ENCODE measurements at regions not wholly inside any gene's neighbourhood (a gene's known extent, or its start where the extent isn't known, plus 50 kb on each side); places are given as distances from the start of the nearest gene placed in this dataset.

DNA sequence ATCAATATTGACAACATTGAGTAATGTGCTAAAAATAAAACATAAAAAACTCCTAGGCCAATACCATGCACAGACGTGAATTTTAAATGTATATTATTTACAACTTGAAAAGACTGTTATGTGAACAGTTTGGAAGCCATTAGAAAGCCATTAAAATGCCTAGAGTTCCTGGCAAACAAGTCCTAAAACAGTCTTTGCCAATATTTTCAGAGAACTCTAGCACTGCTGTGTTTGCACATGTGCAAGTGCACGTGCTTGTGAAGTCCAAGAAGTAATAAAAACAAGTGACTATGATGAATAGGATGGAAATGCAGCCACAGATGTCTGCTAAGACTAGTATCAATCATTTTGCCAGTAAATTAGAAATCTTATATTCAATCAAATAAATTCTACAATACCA, 1447.6 kb downstream of the GRIK2 start:
- Histone ChIP-seq H2BK5ac (ENCODE audit: low read depth, low read length) (no peak overlapping the region), H3K4ac (replicated peaks; ENCODE audit: insufficient read length, low read depth, low read length) (no peak overlapping the region)
- WGBS, 2 experiments (ENCODE audit: extremely low coverage in 1 of 2, insufficient coverage in 1 of 2, insufficient read length in 1 of 2, insufficient replicate concordance in 2 of 2, low coverage in 1 of 2, low lambda C conversion rate in 2 of 2, missing lambda C conversion rate in 1 of 2): 90% methylated on average over 2 of the region's 2 CpGs; no CpG with 5 or more reads in 1 of the 2 experiments
- TF ChIP-seq EGR1 (IDR thresholded peaks at IDR 0.05; ENCODE audit: borderline replicate concordance, low read depth, low read length) (no peak), POLR2AphosphoS5 (IDR thresholded peaks at IDR 0.05; ENCODE audit: low read depth, low read length) (no peak), CEBPB (IDR thresholded peaks at IDR 0.05; ENCODE audit: low read depth, low read length) (no peak), GTF2F1 (IDR thresholded peaks at IDR 0.05; ENCODE audit: borderline replicate concordance, low read depth, low read length) (no peak), RNF2 (IDR thresholded peaks at IDR 0.05; ENCODE audit: borderline replicate concordance, low read depth, low read length, missing control alignments, poor library complexity, severe bottlenecking) (no peak), GABPA (IDR thresholded peaks at IDR 0.05; ENCODE audit: borderline replicate concordance, insufficient read depth, low read length) (no peak), RAD21 (IDR thresholded peaks at IDR 0.05 in 1 of 2, conservative IDR thresholded peaks at IDR 0.05 in 1 of 2; ENCODE audit: low read depth in 2 of 2, low read length in 2 of 2) (no peak), CBX8 (IDR thresholded peaks at IDR 0.05; ENCODE audit: borderline replicate concordance, low read depth, low read length) (no peak), FOSL1 (IDR thresholded peaks at IDR 0.05; ENCODE audit: insufficient read depth, low read depth, low read length) (no peak), RXRA (IDR thresholded peaks at IDR 0.05; ENCODE audit: insufficient read depth, low read depth, low read length) (no peak), POU5F1 (IDR thresholded peaks at IDR 0.05; ENCODE audit: low read depth, low read length) (no peak), NANOG (IDR thresholded peaks at IDR 0.05; ENCODE audit: insufficient read depth, low read depth, low read length, poor library complexity, severe bottlenecking) (no peak), TEAD4 (IDR thresholded peaks at IDR 0.05; ENCODE audit: low read depth, low read length) (no peak), CHD2 (IDR thresholded peaks at IDR 0.05; ENCODE audit: low read length) (no peak), HDAC6 (IDR thresholded peaks at IDR 0.05; ENCODE audit: low read depth, low read length) (no peak)

More for the DNA sequence above, 1447.6 kb downstream of the GRIK2 start:
- H3K23me2 ChIP-seq (ENCODE audit: low read depth, low read length): no peaks in the 10 kb centered on the region
- no peak overlapping the region for H3K14ac ChIP-seq (ENCODE audit: insufficient read length)
- H3K23ac ChIP-seq (ENCODE audit: insufficient read length): no peak overlapping the region
- no peaks in the 10 kb centered on the region for H3K79me1 ChIP-seq (ENCODE audit: low read depth, low read length)
- no peak overlapping the region for H3K27ac ChIP-seq (ENCODE audit: low read depth, low read length)
- no peak overlapping the region for H3K4me3 ChIP-seq (ENCODE audit: extremely low read depth in 1 of 4, insufficient read depth in 2 of 4, low read depth in 3 of 4, low read length in 4 of 4)
- H4K20me1 ChIP-seq (replicated peaks in 1 of 2; ENCODE audit: control insufficient read depth in 1 of 2, insufficient read depth in 2 of 2, low read length in 2 of 2): no peaks in the 10 kb centered on the region
- H3K56ac ChIP-seq (replicated peaks; ENCODE audit: insufficient read length, low read depth, low read length): no peak overlapping the region
- H3K18ac ChIP-seq (ENCODE audit: extremely low read depth, low read length): no peak overlapping the region
- H2BK120ac ChIP-seq (replicated peaks; ENCODE audit: low read depth, low read length): no peak overlapping the region
- H3K9ac ChIP-seq (replicated peaks in 1 of 4; ENCODE audit: extremely low read depth in 1 of 4, low read depth in 3 of 4, low read length in 3 of 4): no peak overlapping the region
- no peak for FAIRE-seq
- no peak overlapping the region for H2BK12ac ChIP-seq (ENCODE audit: low read depth, low read length)
- no peaks in the 10 kb centered on the region for H3K4me1 ChIP-seq (replicated peaks in 1 of 4; ENCODE audit: control insufficient read depth in 3 of 4, insufficient read depth in 4 of 4, low read length in 3 of 4)
- no peaks in the 10 kb centered on the region for H3K9me3 ChIP-seq (ENCODE audit: insufficient read depth in 2 of 2, low read depth in 1 of 2, low read length in 1 of 2)
- H3K79me2 ChIP-seq (ENCODE audit: control insufficient read depth in 1 of 2, insufficient read depth in 2 of 2, low read length in 2 of 2): no peaks in the 10 kb centered on the region
- ChIA-PET CTCF (ENCODE audit: partially characterized antibody) (no interaction called here), POLR2A (ENCODE audit: partially characterized antibody) (no interaction called here)
- no peak overlapping the region for H4K91ac ChIP-seq (replicated peaks; ENCODE audit: insufficient read length, low read length)
- H2BK20ac ChIP-seq (ENCODE audit: low read length): no peak overlapping the region
- DNase-seq (ENCODE audit: low read depth in 1 of 2, low spot score in 2 of 2): no peak
- no peaks in the 10 kb centered on the region for H3K36me3 ChIP-seq (ENCODE audit: control insufficient read depth in 2 of 4, insufficient read depth in 4 of 4, low read length in 3 of 4)
- no peaks in the 10 kb centered on the region for H3K27me3 ChIP-seq (replicated peaks in 1 of 4; ENCODE audit: control insufficient read depth in 3 of 4, extremely low read depth in 1 of 4, insufficient read depth in 3 of 4, low read length in 3 of 4)
- no peak overlapping the region for H2BK15ac ChIP-seq (ENCODE audit: low read length)
- no peak overlapping the region for H2AFZ ChIP-seq (ENCODE audit: low read length)
- no peak overlapping the region for H4K5ac ChIP-seq (ENCODE audit: insufficient read length, low read depth, low read length)
- H2AK5ac ChIP-seq (ENCODE audit: low read depth, low read length): no peak overlapping the region
- no peak overlapping the region for H3K4me2 ChIP-seq (ENCODE audit: insufficient read depth in 1 of 2, low read depth in 2 of 2, low read length in 2 of 2)
- H4K8ac ChIP-seq (ENCODE audit: extremely low read depth, insufficient read depth, low read length): no peak overlapping the region

Data from H1 (cell line).